ENCODE measurements at regions not wholly inside any gene's neighbourhood (a gene's known extent, or its start where the extent isn't known, plus 50 kb on each side); places are given as distances from the start of the nearest gene placed in this dataset.

DNA sequence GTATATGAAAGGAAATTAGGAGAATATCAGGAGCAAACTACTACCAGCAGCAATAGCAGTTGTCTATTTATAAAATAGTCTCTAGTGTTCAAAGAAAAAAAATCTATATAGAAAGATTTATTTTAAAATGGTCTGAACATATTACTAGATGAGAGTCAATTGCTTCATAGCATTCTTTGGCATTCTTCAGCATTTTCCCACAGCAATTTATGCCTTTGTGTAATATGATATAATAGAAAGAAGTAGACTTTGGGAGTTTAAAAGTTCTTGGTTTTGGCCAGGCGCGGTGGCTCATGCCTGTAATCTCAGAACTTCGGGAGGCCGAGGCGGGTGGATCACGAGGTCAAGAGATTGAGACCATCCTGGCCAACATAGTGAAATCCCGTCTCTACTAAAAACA, 157.0 kb upstream of the PLN start:
- TF ChIP-seq, protein P1, sequence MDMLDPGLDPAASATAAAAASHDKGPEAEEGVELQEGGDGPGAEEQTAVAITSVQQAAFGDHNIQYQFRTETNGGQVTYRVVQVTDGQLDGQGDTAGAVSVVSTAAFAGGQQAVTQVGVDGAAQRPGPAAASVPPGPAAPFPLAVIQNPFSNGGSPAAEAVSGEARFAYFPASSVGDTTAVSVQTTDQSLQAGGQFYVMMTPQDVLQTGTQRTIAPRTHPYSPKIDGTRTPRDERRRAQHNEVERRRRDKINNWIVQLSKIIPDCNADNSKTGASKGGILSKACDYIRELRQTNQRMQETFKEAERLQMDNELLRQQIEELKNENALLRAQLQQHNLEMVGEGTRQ (IDR thresholded peaks at IDR 0.05; ENCODE audit: borderline replicate concordance, low read depth, low read length), result no peak
- no peak for TF ChIP-seq GABPA (IDR thresholded peaks at IDR 0.05; ENCODE audit: low read depth)
- TF ChIP-seq, protein P2, sequence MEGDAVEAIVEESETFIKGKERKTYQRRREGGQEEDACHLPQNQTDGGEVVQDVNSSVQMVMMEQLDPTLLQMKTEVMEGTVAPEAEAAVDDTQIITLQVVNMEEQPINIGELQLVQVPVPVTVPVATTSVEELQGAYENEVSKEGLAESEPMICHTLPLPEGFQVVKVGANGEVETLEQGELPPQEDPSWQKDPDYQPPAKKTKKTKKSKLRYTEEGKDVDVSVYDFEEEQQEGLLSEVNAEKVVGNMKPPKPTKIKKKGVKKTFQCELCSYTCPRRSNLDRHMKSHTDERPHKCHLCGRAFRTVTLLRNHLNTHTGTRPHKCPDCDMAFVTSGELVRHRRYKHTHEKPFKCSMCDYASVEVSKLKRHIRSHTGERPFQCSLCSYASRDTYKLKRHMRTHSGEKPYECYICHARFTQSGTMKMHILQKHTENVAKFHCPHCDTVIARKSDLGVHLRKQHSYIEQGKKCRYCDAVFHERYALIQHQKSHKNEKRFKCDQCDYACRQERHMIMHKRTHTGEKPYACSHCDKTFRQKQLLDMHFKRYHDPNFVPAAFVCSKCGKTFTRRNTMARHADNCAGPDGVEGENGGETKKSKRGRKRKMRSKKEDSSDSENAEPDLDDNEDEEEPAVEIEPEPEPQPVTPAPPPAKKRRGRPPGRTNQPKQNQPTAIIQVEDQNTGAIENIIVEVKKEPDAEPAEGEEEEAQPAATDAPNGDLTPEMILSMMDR (IDR thresholded peaks at IDR 0.05), result no peak
